ACHN (cell line): ENCODE measurements at regions not wholly inside any gene's neighbourhood (a gene's known extent, or its start where the extent isn't known, plus 50 kb on each side); places are given as distances from the start of the nearest gene placed in this dataset.
"Not testable (repeated sequence)": the region's sequence is repeated elsewhere in the genome, so short reads cannot be mapped to it uniquely, and the experiment has no call there.

ENCODE experiments used
- DNase-seq: peaks from one replicate; pipeline ENCODE4 v3.0.0-alpha.2; 2015
- in situ Hi-C: cut with HindIII; loops from 2 replicates; pipeline ENCODE4 v1.10.0; 2017; ENCODE audit warnings: low sequenced_read_pairs, low pct_ligation_motif_present, low pct_unique_long_range_greater_than_20kb

DNA sequence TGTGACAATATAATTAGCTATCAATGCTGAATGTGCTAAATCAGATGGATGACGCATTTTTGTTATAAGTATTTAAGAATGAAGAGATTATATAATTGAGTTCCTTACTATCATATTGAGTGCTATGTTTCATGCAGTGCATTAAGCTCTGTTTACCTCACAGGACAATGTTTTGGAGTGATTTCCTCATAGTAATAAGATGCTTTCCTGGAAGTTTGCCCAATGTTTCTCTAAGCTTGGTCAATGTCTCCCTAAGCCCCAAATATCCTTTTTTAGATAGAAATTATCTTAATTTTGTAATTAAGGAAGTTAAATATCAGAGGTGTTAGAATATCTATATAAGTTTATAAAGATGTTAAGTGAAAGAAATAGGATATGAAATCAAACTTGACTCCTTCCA, 489.6 kb downstream of the MMUT start:
- in situ Hi-C loops: no loop called here
- DNase-seq: no peak

DNA sequence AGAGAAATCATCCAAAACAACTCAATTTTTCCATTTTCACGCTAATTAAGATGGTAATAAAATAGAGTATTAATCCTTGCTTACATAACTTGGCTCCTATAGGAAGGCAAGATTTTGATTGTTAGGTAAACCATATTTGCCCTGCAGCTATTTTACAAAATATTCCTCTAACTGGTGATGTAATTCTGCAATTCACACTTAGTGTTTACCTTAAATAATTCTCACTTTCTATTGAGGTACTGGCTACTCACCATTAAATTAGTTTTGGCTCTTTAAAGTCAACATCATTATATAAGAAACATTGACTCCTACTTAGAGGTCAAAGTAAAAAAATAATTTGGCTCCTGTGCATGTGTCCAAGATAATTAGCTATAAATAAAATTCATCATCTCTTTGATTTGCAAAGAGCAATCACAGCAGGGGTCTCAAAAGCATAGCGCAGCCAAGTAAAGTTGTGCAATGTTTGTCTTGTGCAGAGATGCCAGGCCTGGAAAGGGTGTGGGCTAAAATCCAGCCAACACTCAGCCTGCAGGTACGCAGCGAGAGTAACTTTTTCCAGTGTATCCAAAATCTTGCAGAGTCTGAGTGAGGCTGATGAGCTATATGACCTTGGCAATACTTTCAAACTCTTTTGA, 501.2 kb downstream of the MMUT start:
- no peak for DNase-seq
- in situ Hi-C loops: no loop called here

GRCh38 chr6:48959251-48960060, 503.6 kb downstream of the MMUT start:
- no peak for DNase-seq
- in situ Hi-C loops: no loop called here

- in situ Hi-C loops: no loop called here
- DNase-seq: no peak
Measured at GRCh38 chr6:48957781-48958180, 505.3 kb downstream of the MMUT start.

GRCh38 chr6:48951917-48952316, 511.1 kb downstream of the MMUT start:
- in situ Hi-C loops: no loop called here
- no peak for DNase-seq

GRCh38 chr6:48944276-48944675, 518.8 kb downstream of the MMUT start:
- in situ Hi-C loops: not testable (repeated sequence)
- DNase-seq: peak; percentile 72

DNA sequence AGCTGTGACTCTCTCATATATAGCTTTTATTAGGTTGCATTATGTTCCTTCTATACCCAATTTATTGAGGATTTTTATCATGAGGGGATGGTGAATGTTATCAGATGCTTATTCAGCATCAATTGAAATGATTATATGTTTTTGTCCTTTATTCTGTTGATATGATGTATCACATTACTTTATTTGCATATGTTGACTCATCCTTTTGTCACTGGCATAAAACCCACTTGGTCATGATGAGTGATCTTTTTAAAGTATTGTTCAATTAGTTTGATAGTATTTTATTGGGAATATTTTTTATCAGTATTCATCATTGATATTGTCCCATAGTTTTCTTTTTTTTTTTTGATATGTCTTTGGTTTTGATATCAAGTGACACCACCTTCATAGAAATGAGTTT, 529.9 kb downstream of the MMUT start:
- in situ Hi-C loops: no loop called here
- DNase-seq: no peak

DNA sequence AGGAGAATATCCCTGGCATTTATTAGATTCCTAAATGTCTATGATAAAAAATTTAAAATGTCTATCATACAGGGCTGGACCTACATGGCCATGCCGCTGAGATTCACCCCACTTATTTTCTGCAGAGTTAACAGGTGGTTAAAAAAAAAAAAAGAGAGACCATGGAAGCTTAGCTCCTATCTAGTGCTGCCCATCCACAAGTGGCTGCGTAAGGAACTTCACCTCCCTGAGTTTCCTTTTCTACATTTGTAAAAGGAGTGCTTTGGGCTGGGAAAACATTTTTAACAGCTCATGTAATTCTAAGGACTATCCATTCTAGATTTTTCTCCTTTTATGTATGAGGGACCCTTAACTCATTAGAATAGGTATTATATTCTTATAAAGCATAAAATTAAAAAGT, 534.1 kb downstream of the MMUT start:
- in situ Hi-C loops: no loop called here
- peak; percentile 3 for DNase-seq

DNA sequence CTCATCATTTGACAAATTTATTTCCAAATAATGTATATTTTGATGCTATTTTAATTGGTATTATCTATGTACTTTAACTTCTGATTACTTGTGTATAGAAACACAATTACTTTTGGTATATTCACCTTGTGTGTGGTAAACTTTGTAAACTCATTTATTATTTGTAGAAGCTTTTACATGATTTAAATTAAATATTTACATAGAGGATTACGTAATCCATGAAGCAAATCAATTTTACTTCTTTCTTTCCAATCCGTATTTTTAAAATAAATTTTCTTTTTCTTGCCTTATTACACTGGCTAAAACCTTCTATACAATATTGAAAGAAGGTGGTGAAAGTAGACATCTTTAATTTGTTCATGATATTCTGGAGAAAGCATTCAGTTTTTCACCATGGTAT, 540.2 kb downstream of the MMUT start:
- in situ Hi-C loops: no loop called here
- no peak for DNase-seq

DNA sequence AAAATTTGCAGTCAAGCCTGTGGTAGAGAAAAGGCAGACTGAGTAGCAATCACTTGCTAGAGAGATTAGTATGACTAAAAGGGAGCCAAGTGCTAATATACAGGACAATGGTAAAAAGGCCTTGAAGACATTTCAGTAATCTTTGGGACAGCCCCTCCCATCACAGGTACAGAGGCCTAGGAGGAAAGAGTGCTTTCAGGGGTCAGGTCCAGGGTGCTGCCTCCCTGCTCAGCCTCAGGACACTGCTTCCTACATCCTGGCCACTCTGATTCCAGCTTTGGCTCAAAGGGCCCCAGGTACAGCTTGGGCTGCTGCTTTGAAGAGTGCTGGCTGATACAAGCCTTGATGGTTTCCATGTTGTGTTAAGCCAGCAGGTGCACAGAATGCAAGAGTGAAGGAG, 543.5 kb downstream of the MMUT start:
- no peak for DNase-seq
- in situ Hi-C loops: no loop called here

DNA sequence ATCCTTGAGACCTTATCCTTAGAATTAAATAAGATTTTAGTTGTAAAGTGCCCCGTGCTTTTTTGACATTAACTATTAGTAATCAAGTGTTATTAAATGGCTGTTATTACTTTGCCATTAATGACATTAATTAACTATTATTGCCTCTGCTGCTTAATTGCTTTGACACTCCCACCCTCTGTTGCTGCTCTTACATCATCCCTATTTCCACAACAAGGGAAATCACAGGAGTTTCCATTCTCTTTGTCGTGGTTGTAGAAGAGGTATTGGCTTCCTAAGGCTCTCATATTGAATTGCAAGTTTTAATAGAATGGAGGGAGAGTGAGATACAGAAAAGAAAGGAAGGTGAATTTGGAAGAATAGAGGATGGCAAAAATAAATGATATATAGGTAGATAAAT, 545.8 kb downstream of the MMUT start:
- in situ Hi-C loops: no loop called here
- no peak for DNase-seq

DNA sequence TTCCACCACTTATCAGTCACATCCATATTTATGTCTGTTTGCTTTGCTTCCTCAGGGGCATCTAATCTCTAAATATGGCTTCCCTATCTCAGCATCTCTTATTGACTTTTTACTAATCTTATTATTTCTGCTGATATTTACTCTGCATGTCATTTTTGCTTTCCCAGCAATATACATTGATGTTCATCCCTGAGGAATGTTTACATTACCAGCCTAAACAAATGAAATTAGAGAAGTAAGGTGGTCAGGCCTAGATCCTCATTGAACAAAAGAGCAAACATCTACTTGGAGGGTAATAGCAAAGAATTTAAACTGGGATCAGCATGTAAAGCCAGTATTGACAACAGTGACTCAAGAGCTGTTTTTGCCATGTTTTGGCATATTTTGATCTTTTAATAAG, 546.4 kb downstream of the MMUT start:
- DNase-seq: no peak
- in situ Hi-C loops: no loop called here

GRCh38 chr6:48915591-48915990, 547.5 kb downstream of the MMUT start:
- in situ Hi-C loops: no loop called here
- DNase-seq: no peak

GRCh38 chr6:48912503-48912902, 550.5 kb downstream of the MMUT start:
- in situ Hi-C loops: no loop called here

DNA sequence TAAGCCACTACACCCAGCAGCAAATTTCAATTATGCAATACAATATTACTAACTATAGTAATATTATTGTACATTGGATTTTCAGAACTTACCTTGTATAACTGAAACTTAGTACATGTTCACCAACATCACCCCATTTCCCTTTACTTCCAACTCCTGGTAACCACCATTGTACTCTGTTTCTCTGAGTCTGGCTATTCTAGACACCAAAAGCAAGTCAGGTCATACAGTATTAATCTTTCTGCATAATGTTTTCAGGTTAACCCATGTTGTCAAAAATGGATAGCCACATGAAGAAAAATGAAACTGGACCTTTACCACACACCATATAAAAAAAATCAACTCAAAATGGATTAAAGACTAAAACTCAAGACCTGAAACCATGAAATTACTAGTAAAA, 558.2 kb downstream of the MMUT start:
- in situ Hi-C loops: no loop called here

More at GRCh38 chr6:48912503-48912902, 550.5 kb downstream of the MMUT start:
- DNase-seq: no peak

GRCh38 chr6:48894469-48894868, 568.6 kb downstream of the MMUT start:
- in situ Hi-C loops: no loop called here
- no peak for DNase-seq

More for the DNA sequence above, 558.2 kb downstream of the MMUT start:
- DNase-seq: no peak

- no peak for DNase-seq
- in situ Hi-C loops: no loop called here
Measured at GRCh38 chr6:48893048-48893447, 570.0 kb downstream of the MMUT start.

- DNase-seq: no peak
- in situ Hi-C loops: no loop called here
Measured at GRCh38 chr6:48891308-48891707, 571.7 kb downstream of the MMUT start.

GRCh38 chr6:48889429-48889828, 573.6 kb downstream of the MMUT start:
- DNase-seq: no peak
- in situ Hi-C loops: no loop called here

- no peak for DNase-seq
- in situ Hi-C loops: no loop called here
Measured at GRCh38 chr6:48883116-48883515, 579.9 kb downstream of the MMUT start.
